Retina (tissue), 1 donor: ENCODE measurements at regions not wholly inside any gene's neighbourhood (a gene's known extent, or its start where the extent isn't known, plus 50 kb on each side); places are given as distances from the start of the nearest gene placed in this dataset.
"Not testable (repeated sequence)": the region's sequence is repeated elsewhere in the genome, so short reads cannot be mapped to it uniquely, and the experiment has no call there.

Source experiments
- DNase-seq: peaks from one replicate; pipeline ENCODE4 v3.0.0-alpha.2; 2016

GRCh38 chr19:28396287-28396831 lies 816.6 kb downstream of the UQCRFS1 start:
- DNase-seq = no peak

- DNase-seq = no peak
These were observed 818.2 kb downstream of the UQCRFS1 start for GRCh38 chr19:28394725-28395124.

- DNase-seq = no peak
These were observed 819.2 kb downstream of the UQCRFS1 start for GRCh38 chr19:28393574-28394336.

- DNase-seq = no peak
These were observed 824.0 kb downstream of the UQCRFS1 start for GRCh38 chr19:28388988-28389387.

GRCh38 chr19:28387507-28387906 lies 825.4 kb downstream of the UQCRFS1 start:
- DNase-seq = no peak

GRCh38 chr19:28386470-28386869 lies 826.5 kb downstream of the UQCRFS1 start:
- no peak for DNase-seq

- no peak for DNase-seq
These were observed 826.9 kb downstream of the UQCRFS1 start for GRCh38 chr19:28386066-28386465.

GRCh38 chr19:28377077-28377476 lies 835.9 kb downstream of the UQCRFS1 start:
- DNase-seq = no peak

- no peak for DNase-seq
These were observed 838.0 kb downstream of the UQCRFS1 start for GRCh38 chr19:28374971-28375370.

GRCh38 chr19:28372576-28373247 lies 840.2 kb downstream of the UQCRFS1 start:
- no peak for DNase-seq

- DNase-seq = no peak
These were observed 845.8 kb downstream of the UQCRFS1 start for GRCh38 chr19:28367146-28367545.

- DNase-seq = no peak
These were observed 849.7 kb downstream of the UQCRFS1 start for GRCh38 chr19:28363254-28363653.

- DNase-seq = no peak
These were observed 853.2 kb downstream of the UQCRFS1 start for GRCh38 chr19:28359431-28360414.

GRCh38 chr19:28358633-28359032 lies 854.3 kb downstream of the UQCRFS1 start:
- DNase-seq = no peak

GRCh38 chr19:28351761-28352160 lies 861.2 kb downstream of the UQCRFS1 start:
- DNase-seq = no peak

GRCh38 chr19:28351321-28351720 lies 861.6 kb downstream of the UQCRFS1 start:
- not testable (repeated sequence) for DNase-seq

- no peak for DNase-seq
These were observed 862.3 kb downstream of the UQCRFS1 start for GRCh38 chr19:28350673-28351072.

- DNase-seq = no peak
These were observed 862.9 kb downstream of the UQCRFS1 start for GRCh38 chr19:28350037-28350436.

GRCh38 chr19:28349604-28350003 lies 863.3 kb downstream of the UQCRFS1 start:
- no peak for DNase-seq

GRCh38 chr19:28345811-28346210 lies 867.1 kb downstream of the UQCRFS1 start:
- DNase-seq = no peak

- no peak for DNase-seq
These were observed 871.1 kb downstream of the UQCRFS1 start for GRCh38 chr19:28341810-28342350.

GRCh38 chr19:28334419-28334818 lies 878.5 kb downstream of the UQCRFS1 start:
- DNase-seq = no peak

- no peak for DNase-seq
These were observed 879.0 kb downstream of the UQCRFS1 start for GRCh38 chr19:28333909-28334308.
